Inferior parietal cortex (tissue), 1 donor: ENCODE measurements at regions not wholly inside any gene's neighbourhood (a gene's known extent, or its start where the extent isn't known, plus 50 kb on each side); places are given as distances from the start of the nearest gene placed in this dataset.
"Not testable (repeated sequence)": the region's sequence is repeated elsewhere in the genome, so short reads cannot be mapped to it uniquely, and the experiment has no call there.

Source experiments
- DNase-seq: peaks from one replicate; pipeline ENCODE4 v3.0.0-alpha.2; 2016; ENCODE audit errors: extremely low spot score

GRCh38 chr1:187038784-187039183 lies 210.0 kb downstream of the PLA2G4A start:
- DNase-seq, result no peak

- DNase-seq, result no peak
Observed at GRCh38 chr1:187041104-187041503, 212.4 kb downstream of the PLA2G4A start.

DNA sequence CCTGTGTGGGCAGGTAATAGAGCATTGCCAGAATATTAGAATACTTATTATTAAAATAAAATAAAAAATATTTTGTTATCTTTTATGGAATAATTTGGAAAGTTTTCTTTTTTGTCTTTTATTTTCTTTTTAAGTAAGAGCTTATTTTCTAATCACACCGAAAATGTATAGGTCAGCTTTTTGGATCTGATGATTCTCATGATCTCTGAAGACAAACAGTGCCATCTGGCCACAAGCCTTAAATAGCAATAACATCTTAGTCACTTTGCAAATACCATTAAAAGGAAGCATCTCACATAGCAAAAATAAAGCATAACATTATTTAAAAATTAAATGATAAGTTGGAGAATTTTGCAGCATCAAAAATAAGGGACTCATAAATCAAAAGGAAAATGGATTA lies 213.8 kb downstream of the PLA2G4A start:
- DNase-seq, result no peak

DNA sequence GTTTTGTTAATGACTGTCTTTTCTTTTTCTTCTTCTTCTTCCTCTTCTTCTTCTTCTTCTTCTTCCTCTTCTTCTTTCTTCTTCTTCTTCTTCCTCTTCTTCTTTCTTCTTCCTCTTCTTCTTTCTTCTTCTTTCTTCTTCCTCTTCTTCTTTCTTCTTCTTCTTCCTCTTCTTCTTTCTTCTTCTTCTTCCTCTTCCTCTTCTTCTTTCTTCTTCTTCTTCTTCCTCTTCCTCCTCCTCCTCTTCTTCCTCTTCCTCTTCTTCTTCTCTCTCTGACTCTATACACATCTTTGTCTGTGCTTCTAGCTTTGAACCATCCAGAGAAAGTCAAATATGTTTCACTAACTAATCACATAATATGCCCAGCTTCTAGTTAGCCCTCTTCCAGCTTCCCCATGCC lies 214.7 kb downstream of the PLA2G4A start:
- not testable (repeated sequence) for DNase-seq

GRCh38 chr1:187044411-187044810 lies 215.7 kb downstream of the PLA2G4A start:
- DNase-seq, result no peak

GRCh38 chr1:187045371-187045770 lies 216.6 kb downstream of the PLA2G4A start:
- DNase-seq, result no peak

GRCh38 chr1:187046293-187046692 lies 217.5 kb downstream of the PLA2G4A start:
- DNase-seq, result no peak

GRCh38 chr1:187047298-187047697 lies 218.5 kb downstream of the PLA2G4A start:
- DNase-seq, result no peak

DNA sequence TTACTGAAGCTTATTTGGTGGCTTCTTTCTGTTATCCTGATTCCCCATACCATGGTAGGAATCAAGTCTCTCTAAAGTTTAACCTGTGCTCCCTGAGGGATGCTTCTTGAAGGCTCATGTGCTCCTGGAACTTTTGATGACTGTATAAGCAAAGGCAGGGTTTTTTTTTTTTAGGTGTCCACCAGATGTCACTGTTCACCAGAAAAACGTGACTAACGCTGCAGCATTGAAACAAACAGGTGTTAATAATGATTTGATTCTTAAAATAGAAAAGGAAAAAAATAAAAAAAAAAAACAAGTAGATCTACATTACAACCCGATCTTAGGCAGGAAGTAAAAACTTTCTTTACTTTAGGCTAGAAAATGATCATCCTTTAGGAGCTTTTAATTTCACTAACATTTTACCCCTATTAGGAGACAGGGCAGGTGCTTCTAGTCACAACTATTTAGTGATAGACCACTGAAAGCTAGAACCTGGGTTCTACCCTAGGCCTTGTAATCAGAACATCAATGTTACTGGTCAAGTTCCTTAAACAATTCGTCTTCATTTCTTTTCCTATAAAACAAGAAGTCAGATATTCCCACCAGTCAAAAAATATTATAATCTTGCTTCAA lies 223.0 kb downstream of the PLA2G4A start:
- peak; percentile 80 for DNase-seq

- no peak for DNase-seq
Observed at GRCh38 chr1:187053876-187054275, 225.1 kb downstream of the PLA2G4A start.

- no peak for DNase-seq
Observed at GRCh38 chr1:187054862-187055757, 226.4 kb downstream of the PLA2G4A start.

GRCh38 chr1:187063271-187063670 lies 234.5 kb downstream of the PLA2G4A start:
- DNase-seq, result no peak

DNA sequence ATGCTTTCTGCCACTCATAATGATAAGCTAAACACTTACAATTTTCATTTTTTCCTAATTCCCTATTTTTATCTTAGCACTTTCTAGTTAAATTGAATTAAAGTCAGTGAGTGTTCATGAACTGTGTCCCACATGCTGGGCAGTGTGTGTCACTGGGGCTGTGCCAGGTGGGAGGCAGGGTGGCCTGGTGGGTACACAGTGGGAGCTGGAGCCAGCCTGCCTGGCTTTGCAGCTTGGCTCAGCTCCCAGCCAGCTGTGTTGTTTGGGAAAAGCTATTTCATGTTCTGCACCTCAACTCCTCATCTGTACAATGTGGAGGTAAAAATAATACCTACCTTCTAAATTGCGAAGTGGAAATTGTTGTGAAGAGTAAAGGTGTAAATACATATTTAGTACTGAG lies 238.4 kb downstream of the PLA2G4A start:
- DNase-seq, result no peak

DNA sequence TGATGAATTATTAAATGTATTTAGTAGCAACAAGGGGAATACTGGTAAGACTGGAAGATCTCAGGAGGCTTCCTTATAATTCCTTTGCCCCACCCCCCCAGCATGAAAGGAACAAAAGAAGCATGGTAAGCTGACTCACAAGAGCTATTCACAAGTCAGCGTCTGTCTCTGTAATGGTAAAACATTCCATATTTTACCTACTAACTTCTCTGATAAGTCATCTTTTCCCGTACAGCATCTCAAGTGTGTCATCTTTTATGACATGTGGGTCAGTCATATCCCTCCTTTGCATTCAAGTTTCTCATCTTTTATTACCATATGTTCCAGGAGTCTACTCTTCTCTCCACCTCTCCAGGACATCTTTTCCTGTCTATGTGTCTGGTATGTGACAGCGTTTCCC lies 241.3 kb downstream of the PLA2G4A start:
- DNase-seq, result no peak

GRCh38 chr1:187072262-187073034 lies 243.7 kb downstream of the PLA2G4A start:
- DNase-seq, result not testable (repeated sequence)

DNA sequence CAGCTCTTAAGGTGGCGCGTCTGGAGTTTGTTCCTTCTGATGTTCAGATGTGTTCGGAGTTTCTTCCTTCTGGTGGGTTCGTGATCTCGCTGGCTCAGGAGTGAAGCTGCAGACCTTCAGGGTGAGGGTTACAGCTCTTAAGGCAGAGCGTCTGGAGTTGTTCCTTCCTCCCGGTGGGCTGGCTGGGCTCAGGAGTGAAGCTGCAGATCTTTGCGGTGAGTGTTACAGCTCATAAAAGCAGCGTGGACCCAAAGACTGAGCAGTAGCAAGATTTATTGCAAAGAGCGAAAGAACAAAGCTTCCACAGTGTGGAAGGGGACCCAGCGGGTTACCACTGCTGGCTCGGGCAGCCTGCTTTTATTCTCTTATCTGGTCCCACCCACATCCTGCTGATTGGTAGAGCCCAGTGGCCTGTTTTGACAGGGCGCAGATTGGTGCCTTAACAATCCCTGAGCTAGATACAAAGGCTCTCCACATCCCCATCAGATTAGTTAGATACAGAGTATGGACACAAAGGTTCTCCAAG lies 244.3 kb downstream of the PLA2G4A start:
- not testable (repeated sequence) for DNase-seq

GRCh38 chr1:187073634-187074245 lies 245.0 kb downstream of the PLA2G4A start:
- DNase-seq, result not testable (repeated sequence)

DNA sequence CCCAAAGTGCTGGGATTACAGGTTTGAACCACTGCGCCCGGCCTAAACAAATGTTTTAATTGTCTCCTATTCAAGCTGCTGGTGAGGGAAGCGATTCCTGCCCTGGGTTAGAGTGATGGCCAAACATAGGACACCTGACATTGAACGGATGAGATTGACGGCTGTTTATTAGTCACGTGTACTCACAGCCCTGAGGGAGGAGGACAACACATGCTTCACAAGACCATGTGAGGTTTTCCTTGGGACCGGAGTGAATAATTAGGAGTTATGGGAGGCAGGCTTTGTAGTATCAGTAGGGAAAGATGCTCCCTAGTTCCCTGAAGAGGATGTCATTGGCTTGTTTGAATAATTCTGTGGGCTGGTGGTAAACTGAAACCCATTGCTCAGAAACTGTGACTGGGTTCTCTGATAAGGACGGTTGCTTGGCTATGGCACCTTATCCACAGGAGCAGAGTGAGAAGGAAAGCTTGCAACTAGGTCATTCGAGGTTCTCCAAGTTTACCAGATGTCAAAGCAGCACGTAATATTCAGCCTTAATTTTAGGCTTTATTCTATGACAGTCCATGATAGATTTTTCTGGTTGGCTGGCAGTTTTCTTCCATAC lies 245.8 kb downstream of the PLA2G4A start:
- DNase-seq, result no peak

DNA sequence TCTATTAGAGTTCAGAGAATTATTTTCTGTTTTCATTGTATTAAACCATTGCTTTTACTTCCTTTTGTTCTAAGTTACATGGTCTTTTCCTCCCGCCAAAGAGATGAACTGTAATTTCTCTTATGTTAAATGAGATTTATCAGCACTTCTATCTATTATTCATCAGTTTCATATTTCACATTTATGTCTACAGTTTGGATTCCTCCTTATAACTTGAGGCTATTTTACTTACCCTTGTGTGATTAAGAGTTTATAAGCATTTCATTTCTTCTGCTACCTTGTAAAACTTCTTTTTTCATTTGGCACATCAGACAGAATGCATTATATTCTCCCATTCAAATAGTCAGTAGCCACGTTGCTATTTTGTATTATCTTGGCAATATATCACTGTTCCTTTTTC lies 248.2 kb downstream of the PLA2G4A start:
- no peak for DNase-seq

GRCh38 chr1:187078321-187078720 lies 249.6 kb downstream of the PLA2G4A start:
- no peak for DNase-seq

- DNase-seq, result no peak
Observed at GRCh38 chr1:187078916-187079315, 250.2 kb downstream of the PLA2G4A start.
